Gastroesophageal sphincter (tissue), 4 donors: ENCODE measurements at regions not wholly inside any gene's neighbourhood (a gene's known extent, or its start where the extent isn't known, plus 50 kb on each side); places are given as distances from the start of the nearest gene placed in this dataset.
A peak's percentile ranks its signal among the peaks of the same experiment; 100 is the strongest.

Source experiments
- ATAC-seq: fragments of 150-250 bp; one replicate; pipeline ENCODE4 v1.9.1; 2016; ENCODE audit warnings: mild to moderate bottlenecking, moderate library complexity
- H3K27ac ChIP-seq, 4 donors: fragments of 200-600 bp; sonication (generic) in 3 of 4; 1 replicate in 3 of 4; 2 replicates in 1 of 4; pipeline ENCODE4 v1.5.1; 2016 to 2019
- H3K27me3 ChIP-seq: fragments of 200-600 bp; sonication (generic); one replicate; pipeline ENCODE4 v1.5.1; 2019
- H3K36me3 ChIP-seq, 2 donors: fragments of 200-600 bp; sonication (generic); one replicate each; pipeline ENCODE4 v1.5.1; 2019; ENCODE audit warnings: control low read depth in 1 of 2
- H3K4me1 ChIP-seq, 3 donors: fragments of 200-600 bp; sonication (generic); 1 replicate in 2 of 3; 2 replicates in 1 of 3; pipeline ENCODE4 v1.5.1; 2016 to 2019; ENCODE audit warnings: control low read depth in 2 of 3
- H3K4me3 ChIP-seq, 2 donors: fragments of 200-600 bp; sonication (generic); one replicate each; pipeline ENCODE4 v1.5.1; 2019; ENCODE audit warnings: mild to moderate bottlenecking in 1 of 2, moderate library complexity in 1 of 2
- H3K9me3 ChIP-seq, 3 donors: fragments of 200-600 bp; sonication (generic); one replicate each; pipeline ENCODE4 v1.5.1; 2017 to 2019; ENCODE audit warnings: control low read depth in 2 of 3
- EP300 ChIP-seq: sonication (generic); formaldehyde crosslinking; IDR thresholded peaks from one replicate; pipeline ENCODE4 v1.6.1; 2017; ENCODE audit warnings: antibody characterized with exemption, mild to moderate bottlenecking
- POLR2A ChIP-seq, 2 donors: fragments of 450-650 bp; IDR thresholded peaks; one replicate each; pipeline ENCODE4 v1.6.1; 2017; ENCODE audit warnings: antibody characterized with exemption in 2 of 2, mild to moderate bottlenecking in 2 of 2, moderate library complexity in 1 of 2
- POLR2AphosphoS5 ChIP-seq: sonication (generic); formaldehyde crosslinking; IDR thresholded peaks from one replicate; pipeline ENCODE4 v1.6.1; 2017; ENCODE audit warnings: antibody characterized with exemption
- WGBS, 2 donors: methylation state at CpG; one replicate each; pipeline ENCODE4 v1.1.5; 2018; ENCODE audit warnings: low coverage in 1 of 2; 5-methylcytosine and 5-hydroxymethylcytosine counted together
- TF ChIP-seq, protein P1 (sequence below), 4 experiments: fragments of 200-600 bp in 2 of 4; fragments of 450-650 bp in 2 of 4; sonication (generic) in 1 of 4; IDR thresholded peaks; one replicate each; pipeline ENCODE4 v1.5.1; 2017 to 2019; ENCODE audit warnings: antibody characterized with exemption in 4 of 4, mild to moderate bottlenecking in 2 of 4, moderate library complexity in 2 of 4

DNA sequence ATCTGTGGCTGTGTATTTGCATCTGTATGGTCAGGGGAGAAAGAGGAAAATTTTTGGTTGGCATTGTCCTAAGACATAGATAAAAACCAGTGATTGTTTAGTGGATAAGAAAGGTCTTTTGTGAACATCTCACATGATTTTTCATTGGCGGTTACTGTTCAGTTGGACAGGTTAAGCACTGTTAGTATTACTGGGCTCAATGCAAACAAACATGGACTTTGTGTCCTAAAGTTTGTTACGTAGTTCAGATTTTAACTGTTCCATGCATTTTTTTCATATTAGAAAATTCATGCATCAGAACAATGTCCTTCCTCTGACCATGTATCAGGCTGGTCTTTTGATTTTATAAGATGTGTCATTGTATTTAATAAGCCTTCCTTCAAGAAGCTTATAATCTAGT is 368.0 kb downstream of the MEIS1 start:
- TF ChIP-seq EP300 (no peak), POLR2AphosphoS5 (no peak), POLR2A (IDR thresholded peaks at IDR 0.05) (no peak)
- TF ChIP-seq, protein P1, sequence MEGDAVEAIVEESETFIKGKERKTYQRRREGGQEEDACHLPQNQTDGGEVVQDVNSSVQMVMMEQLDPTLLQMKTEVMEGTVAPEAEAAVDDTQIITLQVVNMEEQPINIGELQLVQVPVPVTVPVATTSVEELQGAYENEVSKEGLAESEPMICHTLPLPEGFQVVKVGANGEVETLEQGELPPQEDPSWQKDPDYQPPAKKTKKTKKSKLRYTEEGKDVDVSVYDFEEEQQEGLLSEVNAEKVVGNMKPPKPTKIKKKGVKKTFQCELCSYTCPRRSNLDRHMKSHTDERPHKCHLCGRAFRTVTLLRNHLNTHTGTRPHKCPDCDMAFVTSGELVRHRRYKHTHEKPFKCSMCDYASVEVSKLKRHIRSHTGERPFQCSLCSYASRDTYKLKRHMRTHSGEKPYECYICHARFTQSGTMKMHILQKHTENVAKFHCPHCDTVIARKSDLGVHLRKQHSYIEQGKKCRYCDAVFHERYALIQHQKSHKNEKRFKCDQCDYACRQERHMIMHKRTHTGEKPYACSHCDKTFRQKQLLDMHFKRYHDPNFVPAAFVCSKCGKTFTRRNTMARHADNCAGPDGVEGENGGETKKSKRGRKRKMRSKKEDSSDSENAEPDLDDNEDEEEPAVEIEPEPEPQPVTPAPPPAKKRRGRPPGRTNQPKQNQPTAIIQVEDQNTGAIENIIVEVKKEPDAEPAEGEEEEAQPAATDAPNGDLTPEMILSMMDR (IDR thresholded peaks at IDR 0.05): no peak
- Histone ChIP-seq H3K4me3 (no peak overlapping the region), H3K27me3 (no peaks in the 10 kb centered on the region), H3K36me3 (no peaks in the 10 kb centered on the region), H3K27ac (no peak overlapping the region), H3K4me1 (peaks cover 0 to 21% (median 5%) of the 10 kb centered on the region in 3 donors), H3K9me3 (no peaks in the 10 kb centered on the region)
- no peak for ATAC-seq
- 78 to 93% methylated on average over 1 to 2 of the region's 2 CpGs for WGBS, 2 donors

DNA sequence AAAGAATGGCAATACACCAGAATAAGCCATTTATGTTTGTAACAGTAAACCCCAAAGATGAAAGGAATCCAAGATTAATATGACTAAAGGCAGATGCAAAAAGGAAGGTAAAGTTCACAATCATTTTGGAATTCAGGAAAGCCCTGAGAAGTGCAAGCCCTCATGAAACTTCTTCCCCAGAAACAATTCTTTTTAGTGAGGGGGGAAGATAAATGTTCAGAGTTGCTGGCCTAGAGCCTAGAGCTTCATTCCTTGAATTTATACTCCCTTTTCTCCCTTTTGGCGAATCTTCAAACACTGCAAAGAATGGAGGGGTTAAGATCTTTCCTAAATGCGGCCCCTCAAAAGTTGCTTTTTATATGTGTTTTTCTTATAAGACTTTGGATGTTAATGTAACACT is 368.8 kb downstream of the MEIS1 start:
- Histone ChIP-seq H3K9me3 (no peaks in the 10 kb centered on the region), H3K27ac (peak overlapping the region; percentile 2 to 67 (median 46)), H3K36me3 (no peaks in the 10 kb centered on the region), H3K27me3 (no peaks in the 10 kb centered on the region), H3K4me3 (no peak overlapping the region), H3K4me1 (peaks cover 0 to 21% (median 5%) of the 10 kb centered on the region in 3 donors)
- WGBS, 2 donors: 24 to 37% methylated on average over 2 of the region's 2 CpGs
- no peak for ATAC-seq
- no peak for TF ChIP-seq EP300
- TF ChIP-seq, protein P1 (IDR thresholded peaks at IDR 0.05): no peak
- no peak for TF ChIP-seq POLR2AphosphoS5
- TF ChIP-seq POLR2A (IDR thresholded peaks at IDR 0.05): no peak

DNA sequence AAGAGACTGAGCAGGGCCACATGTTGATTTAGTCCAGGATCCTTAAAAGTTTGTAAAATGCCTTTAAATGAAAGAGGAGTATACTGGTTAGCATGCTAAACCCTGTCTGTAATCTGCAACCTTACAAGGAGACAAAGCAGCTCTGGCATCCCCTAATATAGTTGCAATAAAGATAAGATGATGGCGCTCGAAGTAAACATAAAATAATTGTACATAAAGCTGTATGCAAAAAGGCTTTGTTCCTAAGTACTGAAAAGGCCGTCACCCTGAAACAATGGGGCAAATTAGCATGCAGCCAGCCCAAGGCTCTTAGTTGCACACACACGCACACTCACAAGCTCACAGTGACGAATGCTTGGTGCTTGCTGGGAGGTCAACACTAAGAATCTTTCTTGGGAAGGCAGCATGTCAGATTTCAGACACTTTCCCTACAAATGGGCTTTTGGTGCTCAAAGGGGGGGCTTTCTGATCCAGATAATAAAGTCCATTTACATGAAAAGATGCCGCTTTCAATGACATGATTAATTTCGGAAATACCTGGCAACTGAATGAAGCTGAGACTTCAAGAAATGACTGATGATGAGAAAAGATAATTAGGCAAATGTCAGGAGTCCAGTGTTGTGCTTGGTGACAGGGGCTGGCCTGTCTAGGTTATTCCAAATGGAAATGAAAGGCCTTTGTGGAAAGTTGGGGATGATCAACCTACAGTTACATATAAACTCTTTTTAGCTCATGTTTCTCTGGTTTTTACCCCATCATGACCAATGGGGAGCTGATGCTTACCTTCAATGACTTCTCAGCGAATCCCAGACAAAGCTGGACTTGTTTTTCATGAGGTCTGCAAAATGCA is 370.3 kb downstream of the MEIS1 start:
- no peak for ATAC-seq
- Histone ChIP-seq H3K27me3 (no peaks in the 10 kb centered on the region), H3K27ac (peak overlapping the region; percentile 23 to 67 (median 46)), H3K36me3 (no peaks in the 10 kb centered on the region), H3K4me3 (no peak overlapping the region), H3K9me3 (no peaks in the 10 kb centered on the region), H3K4me1 (peaks cover 0 to 25% (median 5%) of the 10 kb centered on the region in 3 donors)
- 44 to 52% methylated on average over 6 to 7 of the region's 8 CpGs for WGBS, 2 donors
- TF ChIP-seq POLR2A (IDR thresholded peaks at IDR 0.05) (no peak), POLR2AphosphoS5 (no peak), EP300 (no peak)
- TF ChIP-seq, protein P1 (IDR thresholded peaks at IDR 0.05): no peak

DNA sequence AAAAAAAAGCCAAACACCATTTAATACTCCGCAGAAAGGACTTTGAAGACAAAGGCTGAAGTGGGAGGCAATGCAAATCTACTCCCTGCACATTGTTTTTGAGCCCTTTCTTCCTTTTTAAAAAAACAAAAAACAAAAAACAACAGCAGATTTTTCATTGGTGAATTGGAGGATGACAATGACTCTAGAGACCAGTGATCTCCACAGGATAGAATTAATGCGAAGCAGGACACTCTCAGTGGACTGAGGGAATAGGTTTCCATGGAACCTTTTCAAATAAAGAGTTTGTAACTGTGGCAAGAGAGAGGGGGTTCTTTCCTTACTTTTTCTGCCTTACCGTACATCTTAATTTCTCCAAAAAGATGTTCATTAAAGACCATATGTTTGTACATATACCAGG is 371.0 kb downstream of the MEIS1 start:
- no peaks in the 10 kb centered on the region for H3K27me3 ChIP-seq
- no peak overlapping the region for H3K27ac ChIP-seq
- 57 to 93% methylated on average over 2 to 3 of the region's 3 CpGs for WGBS, 2 donors
- TF ChIP-seq POLR2A (IDR thresholded peaks at IDR 0.05) (no peak), POLR2AphosphoS5 (no peak), EP300 (no peak)
- TF ChIP-seq, protein P1 (IDR thresholded peaks at IDR 0.05): no peak
- H3K36me3 ChIP-seq: no peaks in the 10 kb centered on the region
- no peaks in the 10 kb centered on the region for H3K9me3 ChIP-seq
- no peak overlapping the region for H3K4me3 ChIP-seq
- no peak for ATAC-seq
- peaks cover 0 to 25% (median 5%) of the 10 kb centered on the region in 3 donors for H3K4me1 ChIP-seq

DNA sequence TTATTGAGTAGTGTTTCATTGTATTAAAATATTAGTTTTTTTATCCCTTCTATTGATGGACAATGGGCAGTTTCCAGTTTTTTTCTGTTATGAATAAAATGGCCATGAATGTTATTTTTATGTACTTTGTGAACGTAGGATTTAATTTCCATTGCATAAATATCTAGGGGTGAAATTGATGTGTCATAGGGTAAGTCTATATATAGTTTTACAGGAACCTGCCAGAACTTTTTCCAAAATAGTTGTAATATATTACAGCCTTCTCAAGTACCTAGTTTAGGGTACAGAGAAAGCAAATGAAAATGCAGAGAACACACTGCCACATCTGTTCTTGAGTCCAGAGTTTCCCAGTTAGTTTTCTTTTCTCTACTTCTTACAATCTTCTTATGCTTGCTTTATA is 378.6 kb downstream of the MEIS1 start:
- Histone ChIP-seq H3K27me3 (no peaks in the 10 kb centered on the region), H3K4me3 (no peak overlapping the region), H3K27ac (peak overlapping the region in 3 of 4 donors; percentile 20 to 50 (median 28)), H3K9me3 (peaks cover 0 to 3% (median 0%) of the 10 kb centered on the region in 3 donors), H3K36me3 (no peaks in the 10 kb centered on the region), H3K4me1 (peaks cover 0 to 14% (median 0%) of the 10 kb centered on the region in 3 donors)
- WGBS, 2 donors: 15 to 38% methylated on average over 1 of the region's 1 CpG
- ATAC-seq: no peak
- TF ChIP-seq POLR2AphosphoS5 (peak; percentile 49), POLR2A (IDR thresholded peaks at IDR 0.05) (no peak)
